Ramos (cell line): ENCODE measurements at regions not wholly inside any gene's neighbourhood (a gene's known extent, or its start where the extent isn't known, plus 50 kb on each side); places are given as distances from the start of the nearest gene placed in this dataset.
"Not testable (repeated sequence)": the region's sequence is repeated elsewhere in the genome, so short reads cannot be mapped to it uniquely, and the experiment has no call there.

Source experiments
- in situ Hi-C: fragments of 300-500 bp; cut with MboI; formaldehyde crosslinking; loops from one replicate; pipeline ENCODE4 v1.14.3; 2022; ENCODE audit warnings: low sequenced_read_pairs; ENCODE audit not compliant: unreplicated experiment

DNA sequence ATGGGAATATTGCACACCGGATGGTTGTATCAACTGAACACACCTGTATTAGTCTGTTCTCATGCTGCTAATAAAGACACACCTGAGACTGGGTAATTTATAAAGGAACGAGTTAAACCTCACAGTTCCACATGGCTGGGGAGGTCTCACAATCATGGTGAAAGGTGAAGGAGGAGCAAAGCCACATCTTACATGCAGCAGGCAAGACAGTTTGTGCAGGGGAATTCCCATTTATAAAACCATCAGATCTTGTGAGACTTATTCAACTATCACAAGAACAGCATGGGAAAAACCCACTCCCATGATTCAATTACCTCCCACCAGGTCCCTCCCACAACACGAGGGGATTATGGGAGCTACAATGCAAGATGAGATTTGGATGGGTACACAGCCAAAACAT lies 613.5 kb downstream of the NTRK3 start:
- in situ Hi-C loops, result not testable (repeated sequence)

DNA sequence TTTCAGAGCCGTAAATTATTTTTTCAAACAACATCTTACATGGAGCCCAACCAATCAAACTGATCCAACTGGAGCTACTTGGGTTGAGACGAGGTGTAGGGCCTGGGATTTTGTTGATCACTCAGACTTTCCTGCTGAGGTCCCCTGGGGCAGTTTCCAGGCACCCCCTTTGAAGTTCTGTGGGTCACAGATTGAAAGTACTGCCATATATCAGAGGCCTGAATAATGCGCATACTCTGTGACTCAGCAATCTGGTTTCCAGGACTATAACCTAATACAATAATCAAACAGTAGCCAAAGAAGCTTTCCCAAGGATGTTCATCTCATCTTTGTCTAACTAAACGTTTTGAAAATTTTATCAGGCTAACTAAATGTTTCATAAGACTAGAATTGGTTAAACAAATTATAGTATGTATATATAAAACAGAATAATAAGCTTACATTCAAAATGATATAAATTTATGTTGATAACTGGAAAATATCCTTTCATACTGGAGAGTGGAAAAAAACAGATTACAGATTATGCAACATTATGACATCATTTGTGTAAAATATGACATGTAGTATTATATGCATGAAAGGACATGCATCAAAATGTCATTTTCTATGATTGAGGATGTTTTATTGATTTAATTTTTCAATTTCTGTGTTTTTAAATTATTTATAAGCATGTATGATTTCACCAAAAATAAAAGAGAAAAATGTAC lies 617.1 kb downstream of the NTRK3 start:
- in situ Hi-C loops, result no loop called here

DNA sequence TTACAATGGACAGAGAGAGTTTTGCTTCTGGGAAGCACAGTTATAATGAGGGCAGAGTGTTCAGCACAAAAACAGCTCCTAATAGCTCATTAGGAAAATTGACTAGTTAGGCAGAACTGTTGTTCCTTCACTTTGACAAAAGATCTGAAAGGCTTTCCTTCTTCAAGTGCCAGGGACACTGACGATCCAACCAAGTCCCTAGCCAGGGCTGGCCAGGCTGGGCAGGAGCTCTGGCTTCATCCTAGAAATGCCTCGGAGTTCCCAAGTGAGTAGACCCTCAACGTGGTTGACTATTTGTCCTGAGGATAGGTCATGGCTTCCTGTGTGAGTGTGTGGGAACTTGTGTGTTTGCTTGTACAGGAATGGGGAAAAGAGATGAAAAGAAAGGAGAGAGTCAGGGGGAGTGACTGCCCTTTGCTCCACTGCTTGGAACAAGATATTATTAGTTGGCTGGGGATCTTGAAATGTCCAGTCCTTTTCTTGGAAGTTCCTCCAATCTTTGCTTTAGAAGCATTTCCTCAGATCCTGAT lies 617.9 kb downstream of the NTRK3 start:
- in situ Hi-C loops, result no loop called here

DNA sequence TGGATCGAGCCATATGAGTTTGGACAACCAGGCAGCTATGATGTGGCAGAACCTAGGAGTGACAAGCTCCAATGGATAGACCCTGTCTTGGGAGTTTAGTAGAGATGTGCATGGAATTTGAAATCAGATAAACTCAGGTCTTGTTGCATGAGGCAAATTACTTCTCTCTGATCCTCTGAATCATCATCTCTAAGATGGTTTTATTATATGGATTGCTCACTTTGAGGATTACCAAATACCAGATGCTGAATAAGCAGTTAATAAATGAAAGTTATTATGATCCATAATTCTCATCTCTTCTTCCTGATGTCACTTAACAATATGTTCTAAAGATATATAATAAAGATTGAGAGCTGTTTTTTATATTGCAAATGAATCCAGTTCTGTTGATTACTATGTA lies 622.2 kb downstream of the NTRK3 start:
- in situ Hi-C loops, result no loop called here

DNA sequence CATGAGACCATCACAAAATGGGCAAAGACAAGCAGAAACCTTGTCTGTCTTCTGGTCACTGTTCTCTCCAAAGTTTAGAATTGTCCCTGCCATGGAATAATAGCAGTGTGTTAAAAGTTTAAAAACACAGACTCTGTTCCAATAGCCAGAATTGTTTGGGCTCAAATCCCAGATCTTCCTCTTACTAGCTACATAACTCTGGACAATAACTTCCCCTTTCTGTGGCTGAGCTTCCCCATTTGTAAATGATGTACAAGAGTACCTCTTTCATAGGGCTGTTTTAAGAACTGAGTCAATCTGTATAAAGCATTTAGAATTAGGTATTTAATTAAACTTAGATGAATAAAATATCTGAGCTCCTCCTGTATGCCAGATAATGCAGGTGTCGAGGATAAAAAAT lies 623.0 kb downstream of the NTRK3 start:
- in situ Hi-C loops, result no loop called here

DNA sequence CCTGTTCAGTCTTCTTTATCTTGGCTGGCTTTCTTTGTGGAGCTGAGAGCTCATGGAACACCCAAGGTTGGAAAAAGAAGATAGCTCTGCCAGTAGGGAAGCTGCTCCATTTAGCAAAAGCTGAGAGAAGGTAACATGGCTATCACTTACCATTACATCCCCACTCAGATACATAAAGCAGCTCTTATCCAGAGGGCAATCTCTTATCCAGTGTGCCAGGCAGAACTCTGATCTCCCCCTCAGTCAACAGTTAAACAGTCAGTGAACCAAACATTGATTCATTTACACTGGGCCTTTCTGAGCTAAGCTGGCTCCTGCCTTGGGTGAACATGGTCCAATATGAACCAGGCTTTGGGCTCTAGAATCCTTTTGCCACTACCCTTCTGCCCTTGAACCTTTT lies 624.2 kb downstream of the NTRK3 start:
- in situ Hi-C loops, result no loop called here

DNA sequence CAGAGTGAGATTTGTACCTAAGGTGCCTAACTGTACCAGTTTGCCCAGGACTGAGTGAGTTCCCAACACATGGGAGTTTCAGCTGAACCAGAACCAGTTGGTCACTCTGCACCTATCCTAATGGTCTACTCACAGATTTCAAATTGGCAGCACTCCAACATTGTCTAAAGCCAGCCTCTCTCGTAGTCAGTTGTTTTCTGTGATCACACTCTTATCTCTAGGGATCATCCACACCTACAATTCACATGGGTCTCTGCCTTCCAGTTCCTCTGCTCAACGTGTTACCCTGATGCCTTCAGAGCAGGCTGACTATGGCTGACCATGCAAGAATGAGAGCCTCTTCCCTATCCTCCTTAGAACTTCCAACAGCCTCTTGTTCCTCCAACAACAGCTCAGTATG lies 624.8 kb downstream of the NTRK3 start:
- in situ Hi-C loops, result no loop called here

DNA sequence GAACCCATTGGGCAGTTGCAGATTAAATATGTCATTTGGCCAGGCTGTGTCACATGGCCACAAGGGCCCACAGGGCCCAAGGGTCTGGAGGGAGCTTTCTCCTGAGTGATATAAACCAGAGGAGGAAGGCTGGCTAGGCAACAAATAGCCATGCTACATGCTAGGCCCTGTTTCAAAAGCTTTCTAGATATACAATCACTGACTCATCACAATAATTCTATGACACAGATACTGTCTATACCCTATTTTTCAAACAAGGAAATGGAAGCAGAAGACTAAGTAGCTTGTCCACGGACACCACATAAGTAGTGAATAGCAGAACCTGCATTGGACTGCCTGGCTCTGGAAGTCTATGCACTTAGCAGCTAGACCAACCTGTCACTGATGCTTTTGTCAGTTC lies 625.4 kb downstream of the NTRK3 start:
- in situ Hi-C loops, result no loop called here

DNA sequence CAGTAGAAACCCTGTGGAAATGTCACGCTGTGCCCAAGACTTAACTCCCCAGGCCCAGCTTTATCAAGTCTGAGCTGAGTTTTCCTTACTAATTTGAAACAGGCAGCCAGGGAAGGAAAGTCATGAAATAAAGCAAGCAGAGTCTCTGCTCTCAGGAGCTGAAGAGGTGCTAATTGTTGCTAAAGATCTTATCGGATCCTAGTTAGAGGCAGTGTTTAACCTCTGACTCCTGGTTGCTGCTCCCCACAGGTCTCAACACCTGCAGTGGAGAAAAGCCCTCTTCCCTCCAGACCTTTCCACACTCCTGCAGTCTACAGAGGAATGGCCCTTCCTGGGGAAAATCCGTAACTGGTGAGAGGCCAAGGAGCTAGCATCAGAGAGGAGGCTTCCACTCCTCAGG lies 628.2 kb downstream of the NTRK3 start:
- in situ Hi-C loops, result no loop called here

DNA sequence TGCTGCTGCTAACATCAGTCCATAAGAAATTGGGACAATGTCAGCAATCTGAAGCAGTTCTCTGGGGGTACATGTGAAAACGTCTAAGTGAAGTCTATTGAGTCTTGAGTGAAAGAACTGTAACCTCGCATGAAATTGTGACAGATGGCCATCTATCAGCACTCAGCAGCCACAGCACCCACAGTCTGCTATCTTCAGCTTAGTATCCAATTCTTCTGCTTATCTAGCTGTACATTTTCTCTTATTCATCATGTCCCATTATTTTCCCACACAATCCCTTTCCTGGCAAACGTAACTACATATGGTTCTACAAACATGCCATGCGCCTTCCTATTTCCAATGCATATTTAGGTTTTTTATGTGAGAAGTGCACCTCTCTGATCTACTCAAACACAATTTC lies 629.7 kb downstream of the NTRK3 start:
- in situ Hi-C loops, result no loop called here

DNA sequence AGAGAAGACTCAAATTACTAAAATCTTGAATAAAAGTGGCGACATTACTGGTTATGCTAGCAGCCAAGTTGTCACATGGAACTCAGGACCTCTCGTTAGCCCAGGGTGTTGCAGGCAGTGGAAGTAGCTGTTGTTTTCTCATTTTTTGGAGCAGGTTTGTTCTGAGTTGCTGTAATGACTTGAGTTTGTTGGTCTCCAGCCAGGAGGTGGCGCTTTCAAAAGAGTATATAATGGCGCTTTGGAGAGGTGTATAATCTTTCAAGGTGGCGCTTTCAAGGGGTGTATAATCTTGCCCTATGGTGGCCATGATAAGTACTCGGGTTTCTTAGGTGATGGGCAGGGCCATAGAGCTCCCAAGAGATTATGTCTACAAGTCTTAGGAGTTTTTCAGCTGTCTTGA lies 632.7 kb downstream of the NTRK3 start:
- in situ Hi-C loops, result loop anchor here (25.0 kb wide), 1 partner anchor 1762 kb away; no protein-coding TSS in a partner anchor

DNA sequence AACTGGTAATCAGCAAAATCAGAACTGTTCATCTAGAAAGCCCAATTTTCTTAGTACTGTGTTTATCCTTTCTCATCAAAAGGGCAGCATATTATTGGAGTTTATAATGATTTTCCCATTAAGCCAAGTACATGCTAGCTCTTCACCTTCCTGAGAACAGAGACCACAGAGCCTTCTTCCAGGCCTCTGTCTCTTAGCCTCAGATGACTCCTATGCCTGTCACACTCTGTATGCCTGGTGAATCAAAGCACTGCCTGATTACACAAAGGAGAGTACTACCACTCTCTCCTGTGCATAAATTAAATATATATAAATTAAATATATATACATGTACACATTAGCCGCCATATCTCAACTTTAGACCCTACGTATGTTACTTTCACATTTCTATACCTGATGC lies 636.1 kb downstream of the NTRK3 start:
- in situ Hi-C loops, result loop anchor here (25.0 kb wide), 1 partner anchor 1758 kb away; no protein-coding TSS in a partner anchor

DNA sequence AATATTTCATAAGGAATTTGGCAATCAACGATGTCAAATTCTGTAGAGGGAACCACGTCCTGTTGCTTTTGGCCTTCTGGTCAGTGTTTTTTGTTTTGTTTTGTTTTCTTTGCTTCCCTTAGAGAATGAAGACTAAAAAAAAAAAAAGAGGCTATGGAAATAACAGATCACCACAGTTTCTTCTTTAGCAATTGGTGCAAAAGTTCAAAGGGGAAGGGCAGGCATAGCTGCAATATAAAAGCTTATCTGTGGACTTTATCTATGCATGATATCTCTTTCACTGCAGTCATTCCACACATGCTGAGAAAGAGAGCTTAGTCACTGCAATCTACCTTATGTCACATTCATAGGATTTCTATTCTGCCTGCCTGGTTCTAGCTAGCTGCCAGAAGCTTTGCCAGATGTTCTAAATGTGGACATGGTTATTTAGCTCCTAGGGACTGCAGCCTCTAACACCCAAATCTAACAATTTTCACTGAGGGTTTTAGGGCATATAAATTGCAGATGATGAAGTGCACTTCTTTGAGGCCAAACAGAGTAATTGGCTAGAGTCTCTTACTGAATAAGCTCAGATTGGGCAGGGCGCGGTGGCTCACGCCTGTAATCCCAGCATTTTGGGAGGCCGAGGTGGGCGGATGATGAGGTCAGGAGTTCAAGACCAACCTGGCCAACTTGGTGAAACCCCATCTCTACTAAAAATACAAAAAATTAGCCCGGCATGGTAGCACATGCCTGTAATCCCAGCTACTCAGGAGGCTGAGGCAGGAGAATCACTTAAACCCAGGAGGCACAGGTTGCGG lies 637.2 kb downstream of the NTRK3 start:
- in situ Hi-C loops, result loop anchor here (25.0 kb wide), 1 partner anchor 1757 kb away; no protein-coding TSS in a partner anchor

DNA sequence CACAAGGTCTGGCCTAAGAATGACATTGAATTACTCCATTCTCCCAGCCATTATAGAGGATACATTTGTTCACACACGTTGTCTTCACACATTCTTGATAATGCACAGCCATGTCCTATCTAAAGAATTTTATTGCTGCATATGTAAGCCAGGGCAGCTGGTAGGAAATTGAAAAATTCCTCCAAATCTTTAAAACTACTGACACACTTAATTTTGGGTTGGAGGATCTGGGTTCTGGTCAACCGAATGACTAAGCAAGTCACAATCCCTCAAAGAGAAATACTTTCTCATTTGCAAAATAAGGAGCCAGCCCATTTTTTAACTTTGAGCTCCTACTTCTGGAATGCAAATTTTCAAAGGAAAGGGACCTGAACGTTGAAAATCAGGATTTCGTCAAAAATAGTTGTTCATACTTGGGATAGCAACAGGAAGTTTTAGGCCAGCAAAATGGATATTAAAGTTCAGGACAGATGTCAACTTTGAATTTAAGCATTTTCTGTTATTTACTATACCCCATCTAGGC lies 638.3 kb downstream of the NTRK3 start:
- in situ Hi-C loops, result loop anchor here (25.0 kb wide), 1 partner anchor 1756 kb away; no protein-coding TSS in a partner anchor

DNA sequence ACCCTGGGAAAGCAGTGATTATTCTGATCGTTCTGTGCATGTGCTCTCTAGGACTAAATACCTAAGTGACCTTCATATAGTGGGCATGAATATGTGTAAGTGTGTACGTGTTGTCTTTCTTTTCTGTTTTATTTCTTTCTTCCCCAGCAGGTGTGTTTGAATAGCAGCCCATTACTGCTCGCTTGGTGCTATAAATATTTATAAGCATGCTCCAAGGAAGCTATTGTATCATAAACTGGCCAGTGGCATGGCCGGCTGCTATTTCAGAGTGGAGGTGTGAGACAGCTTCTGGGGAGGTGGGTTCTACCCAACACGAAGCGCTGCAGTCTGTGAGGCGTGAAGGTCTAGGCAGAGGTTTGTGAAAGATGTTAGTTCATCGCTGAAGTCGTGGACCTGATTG lies 641.8 kb downstream of the NTRK3 start:
- in situ Hi-C loops, result loop anchor here (25.0 kb wide), 1 partner anchor 1752 kb away; no protein-coding TSS in a partner anchor

DNA sequence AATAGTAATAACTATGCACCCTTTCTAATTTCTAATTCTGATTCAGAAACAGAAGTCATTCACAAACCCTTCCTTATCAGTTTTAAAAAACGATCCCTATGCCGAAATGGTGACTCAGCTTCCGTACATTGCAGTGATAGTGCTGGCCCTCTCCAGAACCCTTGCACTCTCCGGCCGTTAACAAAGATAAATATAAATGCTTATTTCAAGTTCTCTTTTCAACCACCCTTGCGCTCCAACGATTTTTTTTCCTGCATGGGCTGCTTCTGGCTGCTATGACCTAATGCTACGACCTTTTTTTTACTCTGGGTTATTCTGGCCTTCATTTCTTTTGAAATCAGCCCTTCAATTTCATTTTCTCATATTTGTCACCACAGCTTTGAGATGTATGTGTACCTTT lies 646.2 kb downstream of the NTRK3 start:
- in situ Hi-C loops, result loop anchor here (25.0 kb wide), 1 partner anchor 1748 kb away; no protein-coding TSS in a partner anchor

DNA sequence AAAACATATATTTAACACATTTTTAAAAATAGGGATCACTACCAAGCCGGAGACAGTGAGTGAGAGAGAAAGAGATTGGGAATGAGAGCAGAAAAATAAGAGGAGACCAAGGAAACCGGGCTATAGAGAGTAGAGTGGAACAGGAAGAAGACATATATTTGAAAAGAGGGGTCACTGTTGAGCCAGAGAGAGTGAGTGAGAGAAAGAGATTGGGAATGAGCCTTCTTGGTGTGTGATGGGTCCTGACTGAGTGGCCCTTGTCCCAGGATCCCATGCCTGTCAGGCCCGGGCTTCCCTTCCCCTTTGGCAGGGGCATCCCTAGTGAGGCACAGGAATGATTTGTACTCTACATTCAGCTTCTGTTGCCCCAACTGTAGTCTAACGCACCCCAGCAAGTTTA lies 646.6 kb downstream of the NTRK3 start:
- in situ Hi-C loops, result loop anchor here (25.0 kb wide), 1 partner anchor 1748 kb away; no protein-coding TSS in a partner anchor

DNA sequence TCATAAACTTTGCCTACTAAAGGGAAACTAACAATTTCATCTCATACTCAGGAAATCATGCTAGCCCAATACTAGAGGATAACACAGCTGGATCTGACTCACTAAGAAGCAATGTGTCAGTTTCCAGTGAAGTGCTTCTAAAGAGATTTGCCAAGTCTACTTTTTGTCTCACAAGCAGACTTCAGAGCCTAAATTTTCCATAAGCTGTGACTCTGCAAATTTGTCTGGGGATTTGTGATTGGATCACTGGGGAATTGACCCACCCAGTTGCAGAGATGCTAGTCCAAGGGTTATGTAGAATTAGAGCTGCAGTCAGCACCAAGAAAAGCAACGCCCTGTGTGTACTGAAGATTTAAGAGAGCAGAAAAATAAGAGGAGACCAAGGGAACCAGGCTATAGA lies 647.1 kb downstream of the NTRK3 start:
- in situ Hi-C loops, result loop anchor here (25.0 kb wide), 1 partner anchor 1747 kb away; no protein-coding TSS in a partner anchor

DNA sequence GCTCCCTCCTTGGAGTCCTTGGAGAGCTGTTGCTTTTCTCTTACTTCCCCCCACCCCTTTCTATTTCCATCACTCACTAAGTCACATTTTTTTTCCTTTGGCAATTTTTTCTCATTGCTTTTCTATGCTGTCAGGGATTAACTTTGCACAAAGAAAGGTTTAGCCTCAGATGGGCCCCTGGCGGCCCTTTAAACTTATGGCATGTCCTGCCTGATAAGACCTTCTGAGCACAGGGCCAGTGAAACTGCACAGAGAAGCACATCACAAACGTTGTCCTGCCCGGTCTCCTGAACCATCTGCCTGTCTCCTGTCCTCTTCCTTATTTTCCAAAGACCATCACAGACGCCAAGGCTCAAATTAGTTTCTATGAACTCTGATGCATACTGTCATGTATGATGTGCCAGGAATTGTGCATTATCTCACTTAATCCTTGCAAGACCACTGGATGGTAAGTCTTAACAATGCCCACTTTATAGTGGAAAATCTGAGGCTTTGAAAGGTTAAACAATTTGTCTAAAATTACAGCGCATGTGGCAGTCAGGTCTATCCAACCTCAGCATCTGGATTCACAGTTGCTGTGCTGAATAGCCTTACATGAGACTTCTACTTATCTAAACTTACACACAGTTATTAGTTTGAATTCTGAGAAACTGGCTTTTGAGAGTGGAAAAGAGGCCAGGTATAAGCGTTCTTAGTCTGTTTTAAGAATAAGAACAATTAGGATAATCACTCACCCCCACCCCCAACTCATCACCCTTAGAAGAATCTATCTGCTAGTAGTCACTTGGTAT lies 648.1 kb downstream of the NTRK3 start:
- in situ Hi-C loops, result loop anchor here (25.0 kb wide), 1 partner anchor 1746 kb away; no protein-coding TSS in a partner anchor

DNA sequence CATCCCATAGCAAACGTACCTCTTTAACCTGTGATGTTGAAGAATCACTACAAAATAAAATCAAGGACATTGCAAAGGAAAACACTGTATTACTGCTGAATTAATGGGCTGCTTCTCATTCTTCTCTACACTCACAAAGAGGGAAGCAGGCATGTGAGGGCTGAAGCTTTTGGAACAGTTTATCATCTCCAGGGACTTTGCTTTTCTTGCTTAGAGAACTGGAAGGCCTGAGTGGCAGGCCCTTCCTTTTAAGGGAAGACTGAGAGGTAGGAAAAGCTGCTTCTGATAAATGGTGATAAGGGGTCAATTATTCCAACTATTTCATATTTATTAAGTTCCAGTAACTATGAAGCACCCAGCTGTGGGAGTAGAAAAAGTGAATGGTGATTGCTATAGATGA lies 649.6 kb downstream of the NTRK3 start:
- in situ Hi-C loops, result loop anchor here (25.0 kb wide), 1 partner anchor 1745 kb away; no protein-coding TSS in a partner anchor
